SHP77 (cell line): ENCODE measurements at regions not wholly inside any gene's neighbourhood (a gene's known extent, or its start where the extent isn't known, plus 50 kb on each side); places are given as distances from the start of the nearest gene placed in this dataset.
"Not testable (repeated sequence)": the region's sequence is repeated elsewhere in the genome, so short reads cannot be mapped to it uniquely, and the experiment has no call there.

Experiments used
- DNase-seq, 2 experiments: peaks; one replicate each; lab custom pipeline; 2025; lab: John Stamatoyannopoulos, UW

DNA sequence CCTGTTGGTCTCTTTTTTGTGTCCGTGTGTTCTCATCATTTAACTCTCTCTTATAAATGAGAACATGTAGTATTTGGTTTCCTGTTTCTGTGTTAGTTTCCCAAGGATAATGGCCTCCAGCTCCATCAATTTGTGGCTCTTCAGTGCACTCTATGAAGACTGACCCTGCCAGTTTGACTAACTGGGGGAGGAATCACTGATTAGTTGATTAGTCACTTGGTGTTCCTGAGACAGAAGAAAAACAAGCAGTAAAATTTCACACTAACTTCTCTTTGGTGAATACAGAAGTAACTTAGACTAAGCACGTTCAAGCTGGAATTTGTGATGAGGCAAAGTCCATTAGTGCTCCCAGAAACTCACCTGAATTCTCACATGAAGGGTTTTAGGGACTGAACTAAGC lies 495.8 kb upstream of the RORB start:
- DNase-seq, result no peak

DNA sequence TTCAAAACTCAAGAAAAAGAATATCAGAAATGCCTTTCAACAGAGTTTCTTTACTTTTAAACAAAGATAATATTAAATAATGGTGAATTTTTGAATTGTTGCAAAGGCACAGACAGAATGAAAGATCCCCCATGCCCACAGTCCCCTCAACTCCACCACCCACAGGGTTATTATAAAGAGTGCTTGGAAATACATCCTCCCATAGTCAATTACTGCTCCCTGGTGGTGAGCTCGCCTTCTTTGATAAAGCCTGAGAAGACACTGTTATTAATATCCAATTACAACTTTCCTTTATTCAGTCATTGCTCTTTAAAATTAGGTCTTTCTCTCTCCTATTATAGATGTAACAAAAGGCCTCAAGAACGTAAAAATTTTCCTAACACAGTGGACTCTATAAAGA lies 490.2 kb upstream of the RORB start:
- no peak for DNase-seq

DNA sequence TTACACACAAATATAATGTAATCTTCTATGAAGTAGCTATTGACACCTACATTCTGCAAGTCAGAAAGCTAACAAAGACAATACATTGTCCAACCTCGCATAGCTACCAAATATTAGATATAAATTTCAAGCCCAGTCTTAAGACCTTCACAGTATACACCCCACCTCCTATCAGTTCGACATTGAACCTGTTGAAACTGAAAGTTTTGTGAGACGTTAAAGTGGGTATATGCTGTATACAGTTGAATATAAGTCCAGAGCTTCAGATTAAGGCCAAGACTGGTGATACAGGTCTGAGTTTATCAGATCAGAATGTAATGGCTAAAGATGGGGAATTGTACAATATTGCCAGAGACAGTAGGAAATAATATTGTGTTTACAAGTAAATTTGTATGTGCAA lies 489.3 kb upstream of the RORB start:
- DNase-seq, result no peak

DNA sequence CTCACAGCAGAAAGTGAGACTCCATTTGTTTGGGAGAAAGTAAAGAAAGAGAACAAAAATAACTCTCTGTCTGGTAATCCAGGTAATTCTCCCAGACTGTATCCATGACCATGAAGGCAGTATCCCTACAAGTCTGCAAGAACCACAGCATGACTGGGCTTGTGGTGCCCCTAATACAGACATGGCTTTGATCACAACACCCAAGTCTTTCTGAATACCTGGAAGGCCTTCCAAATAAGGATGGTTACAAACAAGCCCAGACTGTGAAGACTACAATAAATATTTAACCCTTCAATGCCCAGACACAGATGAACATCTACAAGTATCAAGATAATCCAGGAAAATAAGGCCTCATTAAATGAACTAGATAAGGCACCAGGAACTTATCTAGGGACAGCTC lies 481.1 kb upstream of the RORB start:
- no peak for DNase-seq

DNA sequence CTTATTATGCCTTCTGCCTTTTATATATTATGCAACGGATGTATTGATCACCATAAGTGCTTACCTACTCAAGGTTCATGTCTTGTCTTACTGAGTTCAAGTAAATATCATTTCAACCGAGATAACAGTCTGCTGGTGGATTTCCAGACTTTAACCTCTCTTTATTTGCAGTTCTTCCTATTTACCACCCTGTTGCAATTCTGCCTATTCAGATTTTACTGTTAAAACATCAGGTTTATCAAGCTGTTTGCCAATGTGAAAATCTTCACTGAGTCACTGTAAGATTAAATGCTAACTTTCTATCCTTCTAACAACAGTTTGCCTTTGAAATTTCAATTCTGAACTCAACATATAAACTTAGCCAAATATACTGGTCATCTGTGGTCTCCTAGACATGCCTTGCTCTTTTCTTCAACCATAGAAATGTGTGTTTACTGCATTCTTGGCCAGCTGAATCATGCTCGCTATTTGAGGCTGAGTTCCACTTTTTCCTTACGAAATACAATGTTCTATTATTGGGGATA lies 471.7 kb upstream of the RORB start:
- DNase-seq, result no peak

DNA sequence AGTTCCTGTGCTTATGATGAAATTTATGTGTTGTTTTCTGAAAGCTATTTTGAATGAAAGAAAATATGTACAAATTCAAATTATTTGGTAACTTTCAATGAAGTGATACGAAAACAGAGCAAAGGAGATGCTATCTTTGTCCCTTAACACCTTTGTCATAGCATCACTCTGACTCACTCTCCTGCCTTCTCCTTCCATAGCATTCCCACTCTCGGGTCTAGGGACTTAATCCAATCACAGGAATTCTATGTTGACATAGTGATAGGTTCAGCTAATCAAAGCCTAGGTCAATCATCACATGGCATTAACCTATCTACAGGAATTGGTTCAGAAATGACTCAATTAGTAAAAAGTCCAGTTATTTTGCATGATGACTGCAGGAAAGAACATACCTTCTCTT lies 464.7 kb upstream of the RORB start:
- DNase-seq, result no peak

DNA sequence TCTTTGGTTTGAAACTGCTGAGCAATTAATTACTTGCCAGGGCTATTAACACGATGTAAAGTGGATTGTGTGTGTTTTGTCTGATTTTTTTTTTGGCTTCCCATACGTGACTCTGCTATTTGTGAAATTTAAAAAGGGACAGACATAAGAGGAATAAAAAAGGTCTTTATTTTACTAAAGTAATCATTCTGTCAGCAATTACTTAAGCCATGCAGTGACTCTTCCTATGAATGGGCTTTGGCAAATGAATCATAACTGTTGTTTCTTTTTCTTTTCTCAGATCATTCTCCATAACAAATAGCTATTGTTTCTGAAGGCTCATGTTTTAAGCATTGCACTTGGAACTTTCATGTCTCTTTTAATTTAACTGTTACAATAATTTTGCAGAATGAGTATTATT lies 461.3 kb upstream of the RORB start:
- DNase-seq, result no peak

DNA sequence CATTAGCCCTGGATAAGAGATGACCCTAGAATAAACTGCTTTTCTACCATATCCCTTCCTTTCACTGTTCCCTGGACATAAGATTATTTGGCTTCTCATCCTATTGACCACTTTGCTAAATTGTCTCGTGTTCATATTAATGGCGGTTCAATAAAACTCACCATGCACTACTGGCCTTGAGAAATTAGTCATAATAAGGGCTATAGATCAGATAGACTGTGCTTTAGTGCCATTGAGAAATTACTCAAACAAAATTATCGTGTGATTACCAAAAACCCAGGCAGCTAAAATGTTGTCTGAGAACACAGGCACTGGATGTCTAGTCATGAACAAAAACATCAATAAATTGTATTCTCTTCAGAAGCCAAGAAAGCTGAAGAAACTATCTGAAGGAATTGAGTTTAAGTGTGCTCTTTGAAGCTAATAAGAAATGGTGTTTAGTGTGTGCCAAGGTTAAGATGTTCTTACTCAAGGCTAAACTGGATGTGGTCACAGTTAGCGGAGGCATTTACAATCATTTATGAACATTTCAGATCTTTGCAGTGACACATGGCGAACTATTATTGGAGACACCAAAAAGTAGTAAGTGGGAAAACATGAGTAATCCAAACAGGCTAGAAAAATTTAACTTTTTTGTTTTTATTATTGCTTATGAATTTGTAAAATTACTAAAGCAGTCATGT lies 460.4 kb upstream of the RORB start:
- no peak for DNase-seq

DNA sequence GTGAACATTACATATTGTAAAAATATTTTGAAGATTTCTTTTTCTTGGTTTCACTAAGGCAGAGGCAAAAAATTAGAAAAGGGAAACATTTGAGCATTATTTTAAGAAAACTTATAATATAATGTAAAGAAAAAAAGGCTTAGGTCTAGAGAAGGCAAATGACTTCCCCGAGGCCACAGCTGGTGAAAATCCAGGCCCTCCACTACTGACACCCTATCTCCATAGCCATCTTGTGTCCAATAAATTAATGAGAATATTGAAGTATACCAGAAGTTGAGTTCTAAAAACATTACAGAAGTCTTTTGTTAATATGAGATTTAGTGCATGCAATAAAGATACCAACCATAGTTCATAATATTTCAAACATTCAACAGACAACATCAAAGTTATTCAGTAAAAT lies 459.9 kb upstream of the RORB start:
- DNase-seq, result no peak

DNA sequence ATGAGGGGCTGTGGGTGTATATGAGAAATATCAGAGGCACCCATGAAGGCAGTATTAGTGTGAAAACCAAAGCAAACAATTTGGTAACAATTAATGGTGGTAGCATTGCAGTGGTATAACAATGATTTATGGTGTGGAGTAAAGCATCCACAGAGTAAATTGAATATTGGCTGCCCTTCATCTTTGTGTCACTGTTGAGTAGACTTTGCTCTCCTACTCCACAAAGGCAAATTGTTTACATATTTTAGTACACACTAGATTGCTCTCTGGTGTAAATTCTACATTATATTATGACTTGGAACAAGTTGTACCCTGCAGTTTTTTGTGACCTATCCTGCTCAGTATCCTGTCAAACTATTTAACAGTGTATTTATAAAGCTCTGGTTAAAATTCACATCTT lies 455.5 kb upstream of the RORB start:
- DNase-seq, result no peak

DNA sequence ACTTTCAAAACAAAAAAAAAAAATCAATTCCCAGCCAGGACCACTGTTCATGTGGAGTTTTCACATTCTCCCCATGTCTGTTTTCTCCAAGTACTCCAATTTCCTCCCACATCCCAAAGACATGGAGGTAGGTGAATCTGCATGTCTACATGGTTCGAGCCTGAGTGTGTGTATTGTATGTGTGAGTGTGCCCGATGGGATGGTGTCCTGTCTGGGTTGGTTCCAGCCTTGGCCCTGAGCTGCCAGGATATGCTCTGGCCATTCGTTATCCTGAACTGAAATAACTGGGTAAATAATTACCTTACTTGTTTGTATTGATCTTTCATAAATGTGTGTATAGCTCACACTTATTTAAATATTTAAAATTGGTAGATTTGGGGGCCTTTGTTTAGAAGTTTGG lies 452.3 kb upstream of the RORB start:
- DNase-seq, result no peak

DNA sequence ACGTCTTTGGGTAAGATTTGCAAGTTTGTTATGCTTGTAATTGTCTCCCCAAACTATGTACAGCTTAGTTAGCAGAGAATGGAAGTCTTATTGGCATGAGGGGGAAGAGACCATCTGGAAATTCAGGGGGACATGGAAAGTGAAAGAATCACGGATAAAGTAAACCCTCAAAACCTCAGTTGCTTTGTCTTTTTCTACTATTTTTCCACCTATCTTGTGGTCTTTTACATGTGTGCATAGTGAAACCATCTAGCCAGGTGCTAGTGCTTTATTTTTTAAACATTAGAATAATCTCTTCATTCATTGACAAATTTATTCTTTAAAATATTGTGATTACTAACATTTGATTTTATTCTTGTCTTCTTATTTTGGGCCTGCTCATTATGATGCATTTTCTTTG lies 441.1 kb upstream of the RORB start:
- DNase-seq, result no peak

DNA sequence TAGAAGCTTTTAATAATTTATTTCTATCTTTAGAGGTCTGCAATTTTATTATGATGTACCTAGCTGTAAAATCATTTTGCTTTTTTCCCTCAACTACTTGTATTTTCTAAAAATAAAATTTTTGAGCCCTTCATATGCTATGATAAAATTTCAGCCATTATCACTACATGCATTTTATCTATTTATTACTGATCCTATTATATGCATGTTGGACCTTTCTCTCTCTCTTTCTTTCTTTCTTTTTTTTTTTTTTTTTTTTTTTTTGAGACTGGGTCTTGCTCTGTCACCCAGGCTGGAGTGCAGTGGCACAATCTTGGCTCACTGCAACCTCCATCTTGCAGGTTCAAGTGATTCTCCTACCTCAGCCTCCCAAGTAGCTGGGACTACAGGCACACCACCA lies 440.1 kb upstream of the RORB start:
- DNase-seq, result not testable (repeated sequence)

DNA sequence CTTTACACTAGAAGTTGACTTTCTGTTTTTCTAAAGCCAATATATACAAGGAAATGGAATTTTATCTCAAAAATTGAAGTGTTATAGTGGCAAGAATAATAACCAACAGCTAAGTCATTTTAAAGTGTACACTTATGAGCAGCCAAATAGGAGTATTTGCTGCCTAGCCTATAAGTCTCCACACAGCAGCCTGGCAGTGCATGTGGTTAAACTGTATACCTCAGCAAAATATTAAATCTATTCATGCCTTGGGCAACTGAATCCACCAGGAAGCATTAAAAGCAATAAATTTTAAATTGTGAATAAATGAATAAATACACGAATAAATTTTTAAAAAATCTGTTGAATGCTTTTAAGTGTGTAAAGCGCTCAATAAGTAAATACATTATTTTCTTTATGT lies 432.4 kb upstream of the RORB start:
- no peak for DNase-seq

DNA sequence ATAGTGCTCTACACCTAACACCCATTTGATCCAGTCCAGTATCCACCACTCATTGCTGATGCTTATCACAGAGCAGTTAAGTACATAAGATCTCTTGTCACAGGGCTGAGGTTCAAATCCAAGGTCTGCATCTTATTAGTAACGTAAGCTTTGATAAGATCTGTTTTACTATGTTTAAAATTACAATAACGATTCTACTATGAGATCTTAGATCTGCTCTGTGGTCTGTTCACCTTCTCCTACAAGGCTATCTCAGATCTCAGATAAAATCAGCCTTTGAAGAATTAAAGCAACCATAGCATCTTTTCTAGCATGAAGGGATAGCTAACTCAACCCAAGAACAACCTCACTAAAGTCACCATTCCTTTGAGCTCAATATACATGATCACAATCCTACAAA lies 431.0 kb upstream of the RORB start:
- DNase-seq, result no peak

DNA sequence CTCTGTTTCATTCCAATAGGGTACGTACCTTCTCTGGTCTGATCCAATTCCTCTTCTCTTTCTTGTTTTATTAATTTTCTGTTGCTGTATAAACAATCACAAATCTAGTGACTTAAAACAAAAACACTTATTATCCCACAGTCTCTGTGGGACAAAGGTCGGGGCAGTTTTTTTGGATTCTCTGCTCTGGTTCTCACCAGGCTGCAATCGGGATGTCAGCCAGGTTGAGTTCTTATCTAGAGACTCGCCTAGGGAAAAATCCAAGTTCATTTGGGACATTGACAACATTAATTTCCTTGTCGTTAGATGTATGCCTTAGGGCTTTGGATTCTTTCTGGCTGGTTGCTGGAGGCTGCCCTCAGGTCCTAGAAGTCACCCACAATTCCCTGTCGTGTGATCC lies 430.5 kb upstream of the RORB start:
- DNase-seq, result no peak

DNA sequence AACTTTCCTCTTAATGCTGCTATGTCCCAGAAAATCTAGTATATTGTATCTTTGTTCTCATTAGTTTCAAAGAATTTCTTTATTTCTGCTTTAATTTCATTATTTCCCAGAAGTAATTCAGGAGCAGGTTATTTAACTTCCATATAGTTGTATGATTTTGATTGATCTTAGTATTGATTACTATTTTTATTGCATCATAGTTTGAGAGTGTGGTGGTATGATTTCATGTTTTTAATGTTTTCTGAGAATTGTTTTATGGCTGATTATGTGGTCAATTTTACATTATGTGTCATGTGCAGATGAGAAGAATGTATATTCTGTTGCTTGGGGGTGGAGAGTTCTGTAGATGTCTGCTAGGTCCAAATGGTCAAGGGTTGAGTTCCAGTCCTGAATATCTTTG lies 425.6 kb upstream of the RORB start:
- no peak for DNase-seq

DNA sequence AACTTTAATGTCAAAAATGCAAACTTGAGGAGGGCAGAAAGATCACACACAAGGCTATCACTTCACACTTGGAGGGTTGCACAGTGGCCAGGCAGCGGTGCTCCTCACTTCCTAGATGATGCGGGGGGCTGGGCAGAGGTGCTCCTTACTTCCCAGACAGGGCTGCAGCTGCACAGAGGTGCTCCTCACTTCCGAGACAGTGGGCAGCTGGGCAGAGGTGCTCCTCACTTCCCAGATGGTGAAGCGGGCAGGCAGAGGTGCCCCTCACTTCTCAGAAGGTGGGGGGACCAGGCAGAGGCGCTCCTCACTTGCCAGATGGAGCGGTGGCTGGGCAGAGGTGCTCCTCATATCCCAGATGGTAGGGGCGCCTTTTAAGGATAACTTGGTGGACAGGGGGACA lies 423.2 kb upstream of the RORB start:
- DNase-seq, result no peak

DNA sequence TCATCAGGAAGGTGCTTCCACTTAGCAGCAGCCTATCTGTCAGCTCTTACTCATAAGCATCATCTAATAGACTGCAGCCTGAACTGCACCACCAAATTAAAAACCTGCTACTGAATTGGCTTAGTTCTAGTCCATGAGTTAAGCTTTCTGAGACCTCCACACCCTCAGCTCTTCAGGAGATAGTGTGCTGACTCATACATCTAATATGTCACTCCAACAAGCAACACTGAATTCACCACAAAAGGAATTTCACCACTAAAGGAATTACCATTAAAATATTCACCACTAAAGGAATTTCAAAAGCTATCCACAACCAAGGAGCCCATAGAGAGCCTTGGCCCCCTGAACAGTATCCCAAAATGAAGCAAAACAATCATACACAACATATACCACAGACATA lies 418.5 kb upstream of the RORB start:
- DNase-seq, result no peak

DNA sequence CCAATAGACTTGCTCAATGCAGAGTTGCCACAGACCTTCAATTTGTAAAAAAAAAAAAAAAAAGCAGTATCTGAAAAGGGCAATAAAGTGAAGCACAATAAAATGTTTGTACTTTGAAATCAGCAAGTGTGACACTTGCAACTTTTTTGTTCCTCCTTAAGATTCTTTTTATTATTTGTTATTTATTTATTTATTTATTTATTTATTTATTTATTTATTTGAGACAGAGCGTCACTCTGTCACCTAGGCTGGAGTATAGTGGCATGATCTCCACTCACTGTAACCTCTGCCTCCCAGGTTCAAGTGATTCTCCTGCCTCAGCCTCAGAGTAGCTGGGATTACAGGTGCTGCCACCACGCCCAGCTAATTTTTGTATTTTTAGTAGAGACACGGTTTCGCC lies 416.5 kb upstream of the RORB start:
- DNase-seq, result not testable (repeated sequence)

DNA sequence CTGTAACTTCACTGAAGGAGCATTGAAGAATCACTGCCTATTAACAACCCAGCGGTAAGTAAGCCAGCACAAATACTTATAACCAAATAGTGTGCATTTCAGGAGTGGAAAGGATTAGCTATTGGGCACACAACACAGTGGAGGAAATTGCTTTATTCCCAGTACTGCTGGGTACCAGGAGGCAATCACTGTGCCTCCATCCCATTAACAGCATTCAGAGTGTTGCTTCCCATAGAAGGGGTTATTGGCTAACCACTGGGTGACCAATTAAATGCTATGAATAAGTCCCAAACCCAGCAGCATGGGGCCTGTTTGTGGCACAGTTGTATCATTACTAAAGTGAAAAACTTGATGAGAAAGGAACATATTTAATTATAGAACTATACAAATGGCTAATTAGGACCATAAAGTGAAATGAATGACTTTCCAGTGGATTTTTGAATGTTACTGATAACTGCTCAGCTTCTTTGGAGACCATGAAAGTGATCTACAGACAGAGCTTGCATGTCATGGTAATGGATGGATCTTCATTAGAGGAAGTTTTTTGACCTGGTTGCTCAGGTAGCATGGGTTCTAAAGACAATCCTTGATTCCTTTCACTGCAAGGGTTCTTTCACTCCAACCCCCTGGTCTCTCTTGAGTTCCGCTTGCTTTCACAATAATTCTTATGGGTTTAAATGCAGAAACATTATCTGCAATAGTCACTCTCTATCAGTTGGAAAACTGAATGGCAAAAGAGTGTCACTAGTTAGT lies 413.3 kb upstream of the RORB start:
- no peak for DNase-seq

DNA sequence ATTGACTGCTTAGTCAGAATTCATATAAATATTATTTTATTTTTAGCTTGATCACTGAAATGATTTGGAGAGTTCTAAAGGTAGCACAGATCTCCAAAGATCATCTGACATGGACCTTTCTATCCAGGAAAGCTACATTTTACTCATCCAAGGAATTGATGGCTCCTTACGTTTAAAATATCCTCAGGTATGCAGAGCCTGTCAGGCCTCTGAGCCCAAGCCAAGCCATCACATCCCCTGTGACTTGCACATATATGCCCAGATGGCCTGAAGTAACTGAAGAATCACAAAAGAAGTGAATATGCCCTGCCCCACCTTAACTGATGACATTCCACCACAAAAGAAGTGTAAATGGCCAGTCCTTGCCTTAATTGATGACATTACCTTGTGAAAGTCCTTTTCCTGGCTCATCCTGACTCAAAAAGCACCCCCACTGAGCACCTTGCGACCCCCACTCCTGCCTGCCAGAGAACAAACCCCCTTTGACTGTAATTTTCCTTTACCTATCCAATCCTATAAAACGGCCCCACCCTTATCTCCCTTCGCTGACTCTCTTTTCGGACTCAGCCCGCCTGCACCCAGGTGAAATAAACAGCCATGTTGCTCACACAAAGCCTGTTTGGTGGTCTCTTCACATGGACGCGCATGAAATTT lies 411.6 kb upstream of the RORB start:
- DNase-seq, result not testable (repeated sequence)

DNA sequence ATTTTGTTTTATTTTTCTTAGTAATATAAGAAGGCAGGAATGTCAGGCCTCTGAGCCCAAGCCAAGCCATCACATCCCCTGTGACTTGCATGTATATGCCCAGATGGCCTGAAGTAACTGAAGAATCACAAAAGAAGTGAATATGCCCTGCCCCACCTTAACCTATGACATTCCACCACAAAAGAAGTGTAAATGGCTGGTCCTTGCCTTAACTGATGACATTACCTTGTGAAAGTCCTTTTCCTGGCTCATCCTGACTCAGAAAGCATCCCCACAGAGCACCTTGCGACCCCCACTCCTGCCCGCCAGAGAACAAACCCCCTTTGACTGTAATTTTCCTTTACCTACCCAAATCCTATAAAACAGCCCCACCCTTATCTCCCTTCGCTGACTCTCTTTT lies 406.2 kb upstream of the RORB start:
- not testable (repeated sequence) for DNase-seq
